Endodermal cell (in vitro differentiated cells): ENCODE measurements at regions not wholly inside any gene's neighbourhood (a gene's known extent, or its start where the extent isn't known, plus 50 kb on each side); places are given as distances from the start of the nearest gene placed in this dataset.

Source experiments
- DNase-seq: peaks from one replicate; pipeline ENCODE4 v3.0.0-alpha.2; 2017
- H3K27ac ChIP-seq: 2 replicates; pipeline ENCODE4 v1.5.1; 2013; ENCODE audit warnings: mild to moderate bottlenecking, low read depth, low read length, moderate library complexity
- H3K27me3 ChIP-seq: 2 replicates; pipeline ENCODE4 v1.6.1; 2013; ENCODE audit warnings: mild to moderate bottlenecking, low read length, moderate library complexity; ENCODE audit not compliant: insufficient read depth, control insufficient read depth, poor library complexity, severe bottlenecking
- H3K36me3 ChIP-seq: 2 replicates; pipeline ENCODE4 v1.7.0; 2013; ENCODE audit warnings: mild to moderate bottlenecking, low read length, moderate library complexity; ENCODE audit not compliant: control insufficient read depth, insufficient read depth
- H3K4me1 ChIP-seq: one replicate; pipeline ENCODE4 v1.7.0; 2013; ENCODE audit warnings: low read length; ENCODE audit not compliant: control insufficient read depth, insufficient read depth
- H3K4me3 ChIP-seq: 2 replicates; pipeline ENCODE4 v1.5.1; 2013; ENCODE audit warnings: mild to moderate bottlenecking, low read length, moderate library complexity
- H3K9ac ChIP-seq: 2 replicates; pipeline ENCODE4 v1.6.1; 2013; ENCODE audit warnings: mild to moderate bottlenecking, low read length, moderate library complexity; ENCODE audit not compliant: poor library complexity, severe bottlenecking; ENCODE audit errors: extremely low read depth
- H3K9me3 ChIP-seq: 2 replicates; pipeline ENCODE4 v1.6.1; 2013; ENCODE audit warnings: mild to moderate bottlenecking, low read length, moderate library complexity; ENCODE audit not compliant: control insufficient read depth
- H3K27ac Mint-ChIP-seq: 2 replicates; pipeline ENCODE4 v1.8.0; 2020; ENCODE audit warnings: mixed read lengths
- H3K27me3 Mint-ChIP-seq: 2 replicates; pipeline ENCODE4 v1.8.0; 2021; ENCODE audit warnings: mild to moderate bottlenecking, mixed read lengths; ENCODE audit not compliant: insufficient read depth
- H3K36me3 Mint-ChIP-seq: 2 replicates; pipeline ENCODE4 v1.8.0; 2020; ENCODE audit warnings: low read depth, mixed read lengths
- H3K4me1 Mint-ChIP-seq: 2 replicates; pipeline ENCODE4 v1.8.0; 2020; ENCODE audit warnings: mixed read lengths
- H3K4me3 Mint-ChIP-seq: 2 replicates; pipeline ENCODE4 v1.8.0; 2020; ENCODE audit warnings: mild to moderate bottlenecking, moderate library complexity, mixed read lengths
- H3K9me3 Mint-ChIP-seq: 2 replicates; pipeline ENCODE4 v1.8.0; 2020; ENCODE audit warnings: mild to moderate bottlenecking, mixed read lengths
- CTCF ChIP-seq: fragments of 200-600 bp; sonication (generic); conservative IDR thresholded peaks from 2 replicates; pipeline ENCODE4 v1.5.0; 2021; ENCODE audit warnings: antibody characterized with exemption, mild to moderate bottlenecking
- WGBS, 2 experiments: methylation state at CpG; one replicate each; pipeline versions ENCODE4 v1.1.5 to v1.1.7; 2013; ENCODE audit warnings: missing lambda C conversion rate in 2 of 2, mixed read lengths in 1 of 2; ENCODE audit not compliant: insufficient coverage in 1 of 2, insufficient read length in 1 of 2; 5-methylcytosine and 5-hydroxymethylcytosine counted together

- no peak overlapping the region for H3K4me3 ChIP-seq
- TF ChIP-seq CTCF = no peak
- H3K27ac Mint-ChIP-seq = no peak overlapping the region
- H3K4me3 Mint-ChIP-seq = no peak overlapping the region
- no peaks in the 10 kb centered on the region for H3K9me3 ChIP-seq
- H3K9ac ChIP-seq = no peak overlapping the region
- H3K4me1 ChIP-seq = no peaks in the 10 kb centered on the region
- WGBS, 2 experiments = 0 to 49% methylated on average over 1 to 3 of the region's 3 CpGs
- no peaks in the 10 kb centered on the region for H3K36me3 Mint-ChIP-seq
- H3K9me3 Mint-ChIP-seq = peaks cover 7% of the 10 kb centered on the region
- no peaks in the 10 kb centered on the region for H3K36me3 ChIP-seq
- H3K27ac ChIP-seq = no peak overlapping the region
- peaks cover 2% of the 10 kb centered on the region for H3K27me3 Mint-ChIP-seq
- no peaks in the 10 kb centered on the region for H3K27me3 ChIP-seq
- no peak for DNase-seq
- H3K4me1 Mint-ChIP-seq = no peaks in the 10 kb centered on the region
These were observed 293.8 kb downstream of the GAS1 start for GRCh38 chr9:86653466-86653865.

- H3K9me3 ChIP-seq = no peaks in the 10 kb centered on the region
- DNase-seq = no peak
- no peak overlapping the region for H3K27ac Mint-ChIP-seq
- no peak overlapping the region for H3K4me3 ChIP-seq
- no peaks in the 10 kb centered on the region for H3K36me3 ChIP-seq
- H3K27ac ChIP-seq = no peak overlapping the region
- 78 to 92% methylated on average over 2 of the region's 2 CpGs for WGBS, 2 experiments
- no peak for TF ChIP-seq CTCF
- H3K4me1 ChIP-seq = no peaks in the 10 kb centered on the region
- no peaks in the 10 kb centered on the region for H3K27me3 ChIP-seq
- no peak overlapping the region for H3K4me3 Mint-ChIP-seq
- peaks cover 2% of the 10 kb centered on the region for H3K27me3 Mint-ChIP-seq
- peaks cover 7% of the 10 kb centered on the region for H3K9me3 Mint-ChIP-seq
- H3K4me1 Mint-ChIP-seq = no peaks in the 10 kb centered on the region
- H3K9ac ChIP-seq = no peak overlapping the region
- H3K36me3 Mint-ChIP-seq = no peaks in the 10 kb centered on the region
These were observed 294.6 kb downstream of the GAS1 start for GRCh38 chr9:86652736-86653135.

GRCh38 chr9:86649913-86650312 is 295.7 kb upstream of the TUT7 start:
- Histone ChIP-seq H3K4me3 (no peak overlapping the region), H3K36me3 (no peaks in the 10 kb centered on the region), H3K9ac (no peak overlapping the region), H3K4me1 (no peaks in the 10 kb centered on the region), H3K9me3 (no peaks in the 10 kb centered on the region), H3K27ac (no peak overlapping the region), H3K27me3 (no peaks in the 10 kb centered on the region)
- no peak overlapping the region for H3K27ac Mint-ChIP-seq
- DNase-seq = no peak
- H3K4me3 Mint-ChIP-seq = no peak overlapping the region
- peaks cover 3% of the 10 kb centered on the region for H3K4me1 Mint-ChIP-seq
- peaks cover 2% of the 10 kb centered on the region for H3K27me3 Mint-ChIP-seq
- 89% methylated on average over 4 of the region's 4 CpGs; no CpG with 5 or more reads in 1 of the 2 experiments for WGBS, 2 experiments
- peaks cover 7% of the 10 kb centered on the region for H3K9me3 Mint-ChIP-seq
- H3K36me3 Mint-ChIP-seq = no peaks in the 10 kb centered on the region
- no peak for TF ChIP-seq CTCF
